Right renal pelvis (tissue), 4 donors: ENCODE measurements at regions not wholly inside any gene's neighbourhood (a gene's known extent, or its start where the extent isn't known, plus 50 kb on each side); places are given as distances from the start of the nearest gene placed in this dataset.

Source experiments
- DNase-seq, 4 donors: peaks; one replicate each; pipeline ENCODE4 v3.0.0-alpha.2; 2013; ENCODE audit warnings: low read depth in 4 of 4, low spot score in 3 of 4, missing footprints in 1 of 4

DNA sequence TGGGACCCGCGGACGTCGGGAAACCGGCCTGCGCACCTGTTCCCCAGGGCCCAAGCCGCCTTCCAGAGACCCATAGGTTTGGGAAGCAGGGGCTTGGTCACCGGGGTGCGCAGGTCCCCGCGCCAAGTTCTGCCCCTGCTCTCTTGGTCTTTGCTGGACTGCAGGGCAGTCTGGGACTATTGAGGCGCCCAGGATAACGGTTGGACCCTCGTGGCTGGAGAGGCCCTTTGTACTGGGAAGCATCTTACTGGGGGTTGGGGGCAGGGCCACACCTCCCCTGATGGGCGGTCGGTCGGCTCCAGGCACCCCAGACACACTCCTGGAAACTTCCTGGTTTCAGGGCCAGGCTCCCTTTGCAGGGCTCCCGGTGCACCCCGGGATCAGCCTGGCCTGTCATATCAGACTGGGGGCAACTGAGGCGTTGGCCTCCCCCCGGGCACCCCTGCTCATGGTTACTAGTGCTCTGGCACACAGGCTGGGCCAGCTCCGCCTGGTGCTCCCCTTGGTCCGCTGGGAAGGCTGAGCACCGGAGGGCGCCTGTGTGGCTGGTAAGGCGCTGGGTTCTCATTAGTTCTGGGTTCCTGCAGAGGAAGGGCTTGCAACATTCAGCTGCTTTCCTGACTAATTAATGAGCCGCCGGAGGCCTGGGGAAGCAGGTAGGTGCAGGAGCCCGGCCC lies 1250.5 kb downstream of the BRD1 start:
- DNase-seq: peak in 1 of 4 donors; percentile 12

DNA sequence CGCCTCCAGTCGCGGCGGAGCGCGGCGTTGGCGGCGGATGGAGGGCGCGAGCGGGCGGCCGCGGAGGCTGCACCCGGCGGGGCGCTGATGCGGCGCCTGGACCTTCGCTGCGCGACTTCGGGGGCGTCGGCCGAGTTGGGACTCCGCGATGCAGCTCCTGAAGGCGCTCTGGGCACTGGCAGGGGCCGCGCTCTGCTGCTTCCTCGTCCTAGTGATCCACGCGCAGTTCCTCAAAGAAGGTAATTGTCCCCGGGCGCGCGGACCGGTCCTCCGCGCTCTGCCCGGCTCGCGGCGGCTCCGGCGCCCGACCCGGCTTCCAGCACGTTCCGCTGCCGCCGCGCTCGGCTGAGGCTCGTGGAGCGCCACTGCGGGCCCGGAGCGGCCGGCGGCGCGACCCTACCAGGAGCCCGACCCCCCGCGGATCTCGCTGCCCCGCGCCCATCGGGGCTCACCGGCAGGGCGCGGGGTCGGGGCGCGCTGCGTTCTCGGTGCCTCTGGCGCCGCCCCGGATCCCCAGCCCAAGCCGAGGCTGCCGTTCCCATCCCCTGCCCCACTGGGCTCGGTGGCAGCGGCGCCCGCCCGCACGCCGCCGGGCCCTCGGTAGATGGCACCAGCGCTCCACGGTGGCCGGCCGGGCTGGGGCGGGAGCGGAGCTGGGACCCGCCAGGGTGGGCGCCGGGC lies 1251.2 kb downstream of the BRD1 start:
- DNase-seq: peak in 2 of 4 donors; percentile 26 to 30

DNA sequence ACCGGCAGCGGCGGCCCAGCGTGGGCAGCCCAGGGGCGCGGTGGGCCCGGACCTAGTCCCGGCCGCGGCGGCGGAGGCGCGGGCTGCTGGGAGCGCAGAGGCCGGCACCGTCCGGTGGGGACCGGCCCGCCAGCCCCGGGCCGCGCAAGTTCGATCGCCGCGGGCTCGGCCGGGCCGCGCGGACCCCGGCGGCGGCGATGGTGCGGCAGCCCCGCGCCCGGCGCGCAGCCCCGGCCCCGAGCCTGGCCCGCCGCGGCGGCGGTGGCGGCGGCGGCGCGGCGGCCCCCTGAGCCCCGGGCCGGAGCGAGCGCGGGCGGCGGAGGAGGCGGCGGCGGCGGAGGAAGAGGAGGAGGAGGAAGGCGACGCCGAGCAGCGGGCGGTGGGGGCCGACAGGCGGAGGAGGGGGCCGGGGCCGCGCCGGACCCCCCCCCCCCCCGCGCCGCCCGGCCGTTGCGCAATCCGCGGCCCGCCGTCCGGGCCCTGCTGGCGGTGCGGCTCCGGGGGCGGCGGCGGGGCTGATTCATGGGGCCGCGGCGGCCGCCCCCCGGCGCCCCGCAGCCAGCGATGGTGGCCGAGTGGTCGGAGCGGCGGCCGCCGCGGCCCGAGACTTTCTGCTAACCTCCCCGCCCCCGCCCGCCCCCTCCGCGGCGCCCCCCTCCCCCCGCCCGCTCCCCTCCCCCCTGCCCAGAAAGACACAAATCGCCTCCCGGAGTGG lies 1251.9 kb downstream of the BRD1 start:
- no peak for DNase-seq

DNA sequence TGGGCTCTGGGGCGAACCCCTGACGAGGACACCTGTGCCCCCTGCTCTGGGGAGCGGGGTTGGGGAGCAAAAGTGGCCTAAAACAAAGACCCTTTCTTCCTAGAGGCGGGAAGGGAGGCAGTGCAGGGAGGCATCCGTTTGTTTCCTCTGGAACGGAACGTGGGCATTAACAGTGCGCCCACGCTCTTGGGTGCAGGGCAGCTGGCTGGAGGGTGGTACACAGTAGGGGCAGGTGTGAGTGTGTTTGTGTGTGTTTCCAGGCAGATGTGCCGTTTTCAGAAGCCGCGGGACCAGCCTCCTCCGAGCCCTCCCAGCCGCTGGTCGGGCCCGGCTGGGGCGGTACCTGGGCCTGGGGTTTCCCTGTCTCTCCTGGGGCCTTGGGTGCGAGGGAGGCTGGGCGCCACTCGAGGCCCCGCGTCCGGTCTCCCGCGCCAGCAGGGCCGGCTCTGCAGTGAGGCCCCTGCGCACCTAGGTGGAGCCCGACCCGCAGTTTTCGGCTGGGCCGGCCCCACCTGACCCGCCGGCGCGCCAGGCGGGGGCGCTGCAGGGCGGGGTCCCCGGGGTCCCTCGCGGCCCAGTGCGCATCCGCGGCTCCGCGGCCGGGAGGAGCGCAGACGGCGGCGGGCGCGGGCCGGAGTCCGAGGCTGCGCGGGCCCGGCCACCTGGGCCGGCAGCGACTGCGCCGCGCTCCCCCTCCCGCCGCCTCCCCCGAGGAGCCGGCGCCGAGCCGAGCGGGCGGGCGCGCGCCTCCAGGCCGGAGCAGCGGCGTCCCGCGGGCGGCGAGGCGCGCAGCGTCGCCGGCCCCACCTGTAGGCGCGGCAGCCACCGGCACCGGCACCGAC lies 1252.7 kb downstream of the BRD1 start:
- DNase-seq: peak; percentile 40 to 57 (median 48)

DNA sequence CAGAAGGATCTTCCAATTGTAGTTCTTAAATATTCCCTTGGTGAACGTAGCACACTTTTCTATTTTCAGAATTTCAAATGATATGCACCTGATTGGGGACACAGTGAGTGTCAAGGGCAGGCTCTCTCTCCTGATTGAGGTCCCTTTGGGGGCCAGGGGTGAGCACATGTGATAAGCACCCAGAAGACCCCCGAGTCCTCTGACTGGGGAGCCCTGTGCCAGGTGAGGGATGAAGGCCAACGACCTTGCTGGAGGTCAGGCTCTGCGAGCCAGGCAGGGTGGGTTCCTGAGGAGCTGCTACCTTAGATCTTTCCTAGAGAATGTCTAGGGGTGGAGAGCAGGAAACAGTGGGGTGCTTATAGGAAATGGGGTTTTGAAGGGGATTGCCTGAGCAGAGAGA lies 1253.9 kb downstream of the BRD1 start:
- DNase-seq: no peak

DNA sequence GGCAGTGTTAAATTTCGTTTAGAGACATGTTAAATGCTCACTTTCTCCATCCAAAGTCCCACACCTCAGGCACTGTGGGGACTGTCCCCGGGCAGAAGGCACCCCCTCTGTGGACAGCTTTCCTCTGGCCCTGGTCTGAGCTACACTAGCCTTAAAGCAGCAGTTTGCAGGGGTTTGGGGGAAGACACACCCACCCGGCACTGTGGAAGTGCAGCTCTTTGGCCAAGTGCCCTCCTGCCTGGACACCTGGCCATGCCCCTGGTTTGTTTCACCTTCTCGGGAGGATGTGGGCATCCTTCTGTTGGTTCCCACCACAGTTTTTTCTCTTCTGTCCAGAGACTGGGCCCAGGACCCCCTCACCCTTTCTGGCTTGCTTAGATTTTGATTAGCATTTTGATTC lies 1254.7 kb downstream of the BRD1 start:
- no peak for DNase-seq

DNA sequence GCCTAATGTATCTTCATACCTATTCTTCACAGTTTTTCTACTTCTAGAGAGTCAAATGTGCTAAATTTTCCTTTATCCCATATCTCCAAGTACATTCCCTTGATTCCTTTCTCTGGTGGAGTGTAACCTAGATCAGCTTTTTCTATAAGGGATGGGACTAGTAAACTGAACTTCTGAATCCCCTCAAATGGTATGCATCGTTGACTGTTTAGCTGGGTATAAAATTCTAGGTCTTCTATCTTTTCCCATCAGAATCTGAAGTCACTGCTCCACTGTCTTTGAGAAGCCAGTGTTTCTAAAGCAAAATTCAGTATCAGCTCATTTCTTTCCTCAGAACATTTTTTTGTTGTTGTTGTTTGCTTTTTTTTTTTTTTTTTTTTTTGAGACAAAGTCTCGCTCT lies 1256.8 kb downstream of the BRD1 start:
- DNase-seq: no peak

DNA sequence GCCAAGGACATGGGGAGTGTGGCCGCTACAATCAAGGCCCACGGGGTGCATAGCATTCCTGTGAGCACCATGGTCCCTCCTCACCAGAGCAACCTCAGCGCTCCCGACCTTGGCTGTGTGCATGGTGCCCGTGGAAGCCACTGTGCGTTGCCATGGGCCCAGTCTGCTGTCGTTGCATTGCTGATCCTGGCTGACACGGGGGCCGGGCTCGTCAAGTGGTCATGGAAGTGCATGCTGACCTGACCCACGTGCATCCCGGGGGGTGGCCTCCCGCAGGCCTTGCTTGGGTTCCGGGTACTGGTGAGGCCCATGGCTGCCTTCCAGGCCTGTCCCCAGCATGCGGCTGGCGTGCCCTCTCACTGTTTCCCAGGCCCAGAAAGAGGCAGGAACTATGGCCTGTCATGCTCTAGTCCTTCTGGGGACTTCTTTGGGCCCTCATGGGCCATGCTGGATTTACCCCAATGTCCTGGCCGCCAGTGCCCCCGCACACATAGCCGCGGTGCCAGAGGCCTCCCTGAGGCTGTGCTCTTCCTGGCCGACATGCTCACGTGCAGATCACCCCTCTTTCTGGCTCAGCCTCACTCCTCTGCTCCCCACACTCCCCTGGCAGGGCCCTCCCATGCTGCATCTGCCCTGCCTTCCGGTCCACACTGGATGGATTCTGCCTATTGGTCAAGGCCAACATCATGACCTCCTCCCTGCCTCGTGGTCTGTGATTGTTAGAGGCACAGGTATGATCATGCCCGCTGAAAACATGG lies 1258.0 kb downstream of the BRD1 start:
- DNase-seq: no peak

DNA sequence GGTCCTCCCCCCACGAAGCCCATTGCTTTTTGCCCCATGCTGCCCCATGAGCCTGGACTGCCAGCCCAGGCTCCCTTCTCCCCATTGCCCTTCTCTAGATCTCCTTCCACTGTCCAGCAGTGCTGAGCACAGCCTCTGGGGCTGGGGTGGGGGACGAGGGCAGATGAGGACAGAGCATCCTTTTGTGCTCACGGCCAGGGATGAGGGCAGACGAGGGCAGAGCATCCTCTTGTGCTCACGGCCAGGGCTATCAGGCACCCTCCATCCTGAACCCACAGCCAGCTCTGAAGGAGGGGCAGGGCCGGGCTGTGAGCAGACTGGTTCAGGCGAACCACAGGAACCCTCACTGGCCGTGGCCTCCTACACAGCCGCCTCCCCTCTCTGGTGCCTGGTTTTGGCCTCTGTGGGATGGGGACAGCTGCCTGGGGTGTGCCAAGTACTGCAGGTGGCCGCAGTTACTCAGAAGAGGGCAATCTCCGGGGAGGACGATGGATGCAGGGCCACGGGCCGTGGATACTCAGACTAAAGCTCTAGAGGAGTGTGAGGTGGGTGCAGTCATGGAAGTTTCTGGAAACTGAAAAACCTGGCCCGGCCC lies 1258.8 kb downstream of the BRD1 start:
- DNase-seq: no peak

DNA sequence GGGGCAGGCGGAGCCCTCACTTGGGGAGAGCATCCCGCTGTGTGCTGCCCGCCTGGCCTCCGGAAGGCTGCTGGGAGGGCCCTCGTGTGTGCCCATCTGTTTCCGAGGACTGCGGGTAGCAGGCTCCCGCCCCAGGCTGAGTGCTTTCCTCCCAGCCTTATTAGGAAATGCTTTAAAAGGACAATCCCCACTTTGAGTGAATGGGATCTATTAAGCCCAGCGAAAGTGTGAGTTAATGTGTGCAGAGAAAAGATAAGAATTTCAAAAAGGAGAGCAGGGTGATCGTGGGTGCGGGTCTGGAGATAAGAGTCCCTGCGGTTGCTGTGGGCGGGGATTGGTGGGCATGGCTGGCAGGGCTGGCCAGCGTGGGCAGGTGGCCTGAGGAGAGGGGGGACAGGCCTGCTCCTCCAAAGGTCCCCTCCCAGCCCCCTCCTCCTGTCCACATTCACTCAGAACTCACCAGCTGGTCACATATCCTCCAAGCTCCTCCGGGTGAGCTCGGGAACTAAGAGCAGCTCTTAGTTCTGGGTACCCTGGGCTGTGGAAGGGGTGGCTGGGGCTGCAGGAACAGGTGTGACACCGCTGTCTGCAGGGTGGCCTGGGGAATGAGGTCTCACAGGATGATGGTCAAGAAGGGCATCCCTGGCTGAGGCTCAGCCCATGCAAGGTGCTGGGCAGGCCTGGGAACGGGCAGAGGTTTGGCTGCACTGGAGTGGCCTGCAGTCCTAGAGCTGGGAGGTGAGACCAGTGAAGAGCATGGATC lies 1260.3 kb downstream of the BRD1 start:
- no peak for DNase-seq

DNA sequence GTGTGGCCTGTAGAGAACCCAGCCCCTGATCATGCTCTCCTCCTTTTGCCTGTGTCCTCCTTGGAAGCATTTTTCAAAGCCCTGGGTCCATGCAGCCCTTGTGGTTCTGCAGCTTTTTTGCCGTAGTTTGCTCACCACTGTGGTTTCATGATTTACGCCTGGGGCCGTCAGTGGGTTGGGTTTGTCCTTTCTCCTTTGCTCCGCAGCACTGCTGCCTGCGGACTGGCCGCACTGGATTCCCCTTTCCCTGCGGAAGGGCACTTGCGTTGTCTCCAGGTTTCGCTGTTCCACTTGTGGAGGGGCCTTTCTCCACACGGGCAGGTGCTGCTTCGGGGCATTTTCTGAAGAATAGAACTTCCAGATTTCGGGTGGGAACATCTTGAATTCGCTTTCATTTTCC lies 1260.9 kb downstream of the BRD1 start:
- DNase-seq: no peak

DNA sequence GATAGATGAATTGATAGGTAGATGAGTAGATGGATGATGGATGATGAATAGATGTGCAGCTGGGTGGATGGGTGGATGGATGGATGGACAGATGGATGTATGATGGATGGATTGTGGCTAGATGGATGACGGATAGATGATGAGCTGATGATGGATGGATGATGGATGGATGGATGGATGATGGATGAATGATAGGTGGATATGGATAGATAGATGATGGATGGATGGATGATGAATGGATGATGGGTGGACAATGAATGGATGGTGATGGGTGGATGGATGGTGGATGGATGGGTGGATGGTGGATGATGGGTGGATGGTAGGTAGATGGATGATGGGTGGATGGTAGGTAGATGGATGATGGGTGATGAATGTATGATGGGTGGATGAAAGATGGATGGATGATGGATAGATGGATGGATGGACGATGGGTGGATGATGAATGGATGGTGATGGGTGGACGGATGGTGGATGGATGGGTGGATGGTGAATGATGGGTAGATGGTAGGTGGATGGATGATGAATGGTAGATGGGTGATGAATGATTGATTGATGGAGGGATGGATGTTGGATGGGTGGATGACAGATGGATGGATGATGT lies 1261.7 kb downstream of the BRD1 start:
- no peak for DNase-seq

DNA sequence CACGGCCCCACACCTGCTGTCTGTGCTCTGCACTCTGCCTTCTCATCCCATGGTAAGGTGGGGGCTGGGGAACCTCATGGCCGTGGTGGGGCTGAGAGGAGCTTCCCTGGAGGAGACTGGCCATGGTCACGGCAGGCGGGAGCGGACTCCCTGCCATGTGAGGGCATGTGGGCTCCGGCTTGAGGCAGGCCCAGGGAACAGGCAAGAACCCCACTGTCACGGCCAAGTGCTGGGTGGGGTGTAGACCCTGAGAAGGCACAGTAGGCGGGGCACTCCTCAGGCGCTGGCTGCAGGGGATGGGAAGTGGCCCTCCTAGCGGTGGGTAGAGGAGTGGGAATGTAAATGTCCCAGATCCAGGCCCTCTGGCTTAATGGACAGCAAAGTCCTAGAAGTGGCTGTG lies 1262.7 kb downstream of the BRD1 start:
- no peak for DNase-seq

DNA sequence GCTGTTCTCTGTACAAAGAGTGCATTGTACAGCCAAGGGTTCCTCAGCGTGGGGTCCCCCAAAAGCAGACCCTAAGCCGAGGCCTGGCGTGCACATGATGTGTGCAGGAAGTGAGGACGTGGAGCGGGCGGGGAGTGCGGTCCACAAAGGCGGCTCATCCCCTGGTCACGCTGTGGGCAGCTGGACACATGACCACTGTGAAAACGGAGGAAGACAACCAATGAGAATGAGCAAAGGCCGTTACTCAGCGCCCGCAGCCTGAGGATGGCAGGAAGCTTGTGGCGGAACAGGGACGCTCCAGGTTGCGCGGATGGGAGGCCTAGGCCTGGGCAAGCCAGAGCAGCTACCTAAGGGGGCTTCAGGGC lies 1263.7 kb downstream of the BRD1 start:
- DNase-seq: no peak

DNA sequence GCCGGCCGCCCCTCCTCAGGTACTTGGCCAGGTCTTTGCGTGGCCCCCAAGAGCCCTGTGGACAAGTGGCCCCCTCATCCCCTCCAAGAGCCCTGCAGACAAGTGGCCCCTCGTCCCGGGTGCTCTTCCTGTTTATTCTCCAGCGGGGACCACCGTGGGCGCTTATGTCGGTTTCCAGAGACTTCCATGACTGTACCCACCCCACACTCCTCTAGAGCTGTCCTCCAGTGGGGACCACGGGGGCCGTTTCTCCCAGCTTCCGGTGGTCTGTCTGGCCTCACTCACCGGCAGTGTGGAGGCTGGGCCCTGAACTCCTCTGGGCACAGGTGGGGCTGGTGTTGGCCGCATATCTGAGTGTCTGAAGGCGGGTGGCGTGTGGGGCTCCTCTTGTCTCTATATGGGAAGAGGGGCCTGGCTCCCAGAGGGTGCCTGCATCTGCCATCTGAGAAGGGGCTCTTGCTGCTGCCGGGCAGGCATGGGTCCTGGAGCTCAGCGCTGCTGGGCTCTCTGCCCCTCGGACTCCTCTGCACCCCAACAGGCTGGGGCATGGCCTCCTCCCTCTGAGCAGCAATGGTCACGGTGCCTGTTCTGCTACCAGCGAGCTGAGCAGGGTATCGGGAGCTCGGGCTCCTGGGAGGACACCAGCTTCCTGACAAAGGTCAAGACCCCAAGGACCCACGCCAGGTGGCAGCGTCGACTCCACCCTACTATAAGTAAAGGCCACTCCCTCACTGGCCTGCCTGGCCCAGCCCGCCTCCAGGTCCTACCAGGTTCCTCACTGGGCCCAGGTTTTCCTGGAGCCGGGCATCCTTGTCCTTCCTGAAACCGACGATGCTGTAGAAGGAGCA lies 1264.3 kb downstream of the BRD1 start:
- DNase-seq: no peak

DNA sequence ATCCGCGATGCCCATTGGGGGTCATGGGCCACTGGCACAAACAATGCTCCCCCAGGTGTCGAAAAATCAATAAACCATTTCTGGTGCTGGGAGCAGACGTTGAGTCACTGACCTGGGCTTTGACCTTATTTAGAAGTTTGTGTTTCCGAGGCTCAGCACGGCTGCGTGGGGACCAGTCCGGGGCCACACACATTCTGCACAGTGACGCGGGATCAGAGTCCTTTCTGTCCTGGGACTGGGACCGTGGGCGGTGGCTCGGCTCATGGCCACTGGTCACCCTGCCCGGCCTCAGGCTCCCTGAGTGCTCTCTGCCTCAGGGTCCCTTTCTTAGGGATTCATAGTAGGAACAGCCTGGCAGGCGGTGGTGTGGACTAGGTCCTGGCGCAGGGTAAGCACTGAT lies 1266.0 kb downstream of the BRD1 start:
- DNase-seq: no peak

DNA sequence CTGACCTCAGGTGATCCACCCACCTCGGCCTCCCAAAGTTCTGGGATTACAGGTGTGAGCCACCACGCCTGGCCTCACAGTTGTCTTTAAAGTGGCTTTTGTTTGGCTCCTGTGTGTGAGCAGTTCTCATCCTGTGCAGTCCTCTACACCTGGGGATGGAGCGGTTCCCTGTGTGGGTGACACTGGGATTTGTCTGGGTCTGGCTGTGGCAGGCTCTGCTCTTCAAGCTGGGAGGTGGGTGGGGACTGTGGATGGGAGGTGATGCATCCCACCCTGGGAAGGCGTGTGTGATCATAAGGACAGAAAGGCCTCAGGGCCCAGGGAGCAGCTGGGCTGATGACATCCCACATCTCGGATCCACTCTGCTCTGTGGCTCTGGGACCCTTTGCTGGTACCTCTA lies 1266.8 kb downstream of the BRD1 start:
- DNase-seq: no peak

DNA sequence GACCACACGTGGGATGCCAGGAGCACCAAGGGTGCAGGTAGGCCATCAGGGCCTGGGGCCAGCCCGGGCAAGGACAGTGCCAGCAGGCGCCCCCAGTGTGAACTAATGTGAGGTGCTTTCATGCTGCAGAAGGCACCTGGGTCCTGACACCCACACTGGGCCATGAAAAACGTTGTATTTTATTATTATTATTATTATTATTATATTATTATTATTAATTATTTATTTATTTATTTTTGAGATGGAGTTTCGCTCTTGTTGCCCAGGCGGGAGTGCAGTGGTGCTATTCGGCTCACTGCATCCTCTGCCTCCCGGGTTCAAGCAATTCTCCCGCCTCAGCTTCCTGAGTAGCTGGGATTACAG lies 1267.3 kb downstream of the BRD1 start:
- no peak for DNase-seq
